GM13977 (cell line): ENCODE measurements at regions not wholly inside any gene's neighbourhood (a gene's known extent, or its start where the extent isn't known, plus 50 kb on each side); places are given as distances from the start of the nearest gene placed in this dataset.

Source experiments
- DNase-seq: peaks from one replicate; pipeline ENCODE4 v3.0.0; 2012; ENCODE audit warnings: low spot score
- CTCF ChIP-seq: IDR thresholded peaks from 2 replicates; pipeline ENCODE4 v1.5.1; 2012; ENCODE audit warnings: mild to moderate bottlenecking, control low read depth; ENCODE audit not compliant: insufficient read depth; ENCODE audit errors: extremely low read depth, missing control alignments
- in situ Hi-C: fragments of 300-500 bp; cut with MboI; formaldehyde crosslinking; loops from one replicate; pipeline ENCODE4 v1.12.0; 2022; ENCODE audit warnings: low sequenced_read_pairs, low pct_unique_long_range_greater_than_20kb, mixed read lengths, inconsistent platforms; ENCODE audit not compliant: unreplicated experiment

- in situ Hi-C loops, result no loop called here
- TF ChIP-seq CTCF, result no peak
- DNase-seq, result no peak
Observed at GRCh38 chr9:104435059-104435458, 69.0 kb upstream of the OR13F1 start.

GRCh38 chr9:104448036-104448435 lies 56.0 kb upstream of the OR13F1 start:
- in situ Hi-C loops, result no loop called here
- DNase-seq, result no peak
- TF ChIP-seq CTCF, result no peak
